Activated naive CD4-positive, alpha-beta T cell treated with anti-CD3 and anti-CD28 coated beads, Interleukin-2, amount 10 ng/mL, durations not matched to agents 7 days and 5 days (primary cell): ENCODE measurements at regions not wholly inside any gene's neighbourhood (a gene's known extent, or its start where the extent isn't known, plus 50 kb on each side); places are given as distances from the start of the nearest gene placed in this dataset.

Experiments
- CTCF ChIA-PET: fragments of 350-600 bp; sonication (Branson Sonifier 250); formaldehyde crosslinking; loops from one replicate; lab custom pipeline; 2021; ENCODE audit warnings: antibody characterized with exemption; lab: Charles Lee
- DNase-seq: peaks from one replicate; pipeline ENCODE4 v3.0.0-alpha.2; 2020
- H3K27ac Mint-ChIP-seq: one replicate; pipeline ENCODE4 v1.8.0; 2021; ENCODE audit warnings: mild to moderate bottlenecking, moderate library complexity, mixed read lengths
- H3K27me3 Mint-ChIP-seq: one replicate; pipeline ENCODE4 v1.8.0; 2021; ENCODE audit warnings: mild to moderate bottlenecking, mixed read lengths
- H3K36me3 Mint-ChIP-seq: one replicate; pipeline ENCODE4 v1.8.0; 2021; ENCODE audit warnings: mixed read lengths
- H3K4me1 Mint-ChIP-seq: one replicate; pipeline ENCODE4 v1.8.0; 2021; ENCODE audit warnings: mixed read lengths
- H3K4me3 Mint-ChIP-seq: one replicate; pipeline ENCODE4 v1.8.0; 2021; ENCODE audit warnings: mild to moderate bottlenecking, moderate library complexity, mixed read lengths
- H3K9me3 Mint-ChIP-seq: one replicate; pipeline ENCODE4 v1.8.0; 2021; ENCODE audit warnings: mixed read lengths

GRCh38 chr12:115064296-115064695 lies 380.3 kb upstream of the TBX3 start:
- no peaks in the 10 kb centered on the region for H3K9me3 Mint-ChIP-seq
- no peak for DNase-seq
- CTCF ChIA-PET, result no interaction called here
- H3K36me3 Mint-ChIP-seq, result no peaks in the 10 kb centered on the region
- H3K4me1 Mint-ChIP-seq, result no peaks in the 10 kb centered on the region
- H3K27me3 Mint-ChIP-seq, result no peaks in the 10 kb centered on the region
- H3K4me3 Mint-ChIP-seq, result no peak overlapping the region
- no peak overlapping the region for H3K27ac Mint-ChIP-seq

GRCh38 chr12:115062741-115063140 lies 378.8 kb upstream of the TBX3 start:
- H3K9me3 Mint-ChIP-seq, result no peaks in the 10 kb centered on the region
- H3K36me3 Mint-ChIP-seq, result no peaks in the 10 kb centered on the region
- H3K4me3 Mint-ChIP-seq, result no peak overlapping the region
- CTCF ChIA-PET, result no interaction called here
- no peak for DNase-seq
- no peaks in the 10 kb centered on the region for H3K4me1 Mint-ChIP-seq
- H3K27me3 Mint-ChIP-seq, result no peaks in the 10 kb centered on the region
- no peak overlapping the region for H3K27ac Mint-ChIP-seq

GRCh38 chr12:115060477-115061168 lies 376.6 kb upstream of the TBX3 start:
- Mint-ChIP-seq H3K27me3 (no peaks in the 10 kb centered on the region), H3K27ac (no peak overlapping the region), H3K9me3 (no peaks in the 10 kb centered on the region), H3K4me1 (no peaks in the 10 kb centered on the region), H3K4me3 (no peak overlapping the region), H3K36me3 (no peaks in the 10 kb centered on the region)
- CTCF ChIA-PET, result no interaction called here
- DNase-seq, result no peak

GRCh38 chr12:115057445-115057844 lies 373.5 kb upstream of the TBX3 start:
- no peak for DNase-seq
- Mint-ChIP-seq H3K27me3 (no peaks in the 10 kb centered on the region), H3K36me3 (no peaks in the 10 kb centered on the region), H3K9me3 (no peaks in the 10 kb centered on the region), H3K4me1 (no peaks in the 10 kb centered on the region), H3K4me3 (no peak overlapping the region), H3K27ac (no peak overlapping the region)
- CTCF ChIA-PET, result no interaction called here

- Mint-ChIP-seq H3K9me3 (no peaks in the 10 kb centered on the region), H3K4me3 (no peak overlapping the region), H3K27ac (no peak overlapping the region), H3K36me3 (no peaks in the 10 kb centered on the region), H3K27me3 (no peaks in the 10 kb centered on the region), H3K4me1 (no peaks in the 10 kb centered on the region)
- DNase-seq, result no peak
- CTCF ChIA-PET, result no interaction called here
These were observed 367.4 kb upstream of the TBX3 start for GRCh38 chr12:115051378-115051777.

GRCh38 chr12:115049614-115050013 lies 365.6 kb upstream of the TBX3 start:
- H3K4me1 Mint-ChIP-seq, result no peaks in the 10 kb centered on the region
- no peaks in the 10 kb centered on the region for H3K36me3 Mint-ChIP-seq
- no peak for DNase-seq
- CTCF ChIA-PET, result no interaction called here
- no peaks in the 10 kb centered on the region for H3K27me3 Mint-ChIP-seq
- H3K9me3 Mint-ChIP-seq, result no peaks in the 10 kb centered on the region
- H3K4me3 Mint-ChIP-seq, result no peak overlapping the region
- H3K27ac Mint-ChIP-seq, result no peak overlapping the region

GRCh38 chr12:115046805-115047204 lies 362.8 kb upstream of the TBX3 start:
- Mint-ChIP-seq H3K4me1 (no peaks in the 10 kb centered on the region), H3K36me3 (no peaks in the 10 kb centered on the region), H3K27ac (no peak overlapping the region), H3K9me3 (peaks cover 9% of the 10 kb centered on the region), H3K4me3 (no peak overlapping the region), H3K27me3 (no peaks in the 10 kb centered on the region)
- CTCF ChIA-PET, result no interaction called here
- DNase-seq, result no peak

- peaks cover 14% of the 10 kb centered on the region for H3K9me3 Mint-ChIP-seq
- CTCF ChIA-PET, result no interaction called here
- H3K36me3 Mint-ChIP-seq, result no peaks in the 10 kb centered on the region
- no peak overlapping the region for H3K4me3 Mint-ChIP-seq
- H3K27ac Mint-ChIP-seq, result no peak overlapping the region
- DNase-seq, result no peak
- no peaks in the 10 kb centered on the region for H3K27me3 Mint-ChIP-seq
- no peaks in the 10 kb centered on the region for H3K4me1 Mint-ChIP-seq
These were observed 360.1 kb upstream of the TBX3 start for GRCh38 chr12:115044073-115044472.

- Mint-ChIP-seq H3K27me3 (no peaks in the 10 kb centered on the region), H3K9me3 (peaks cover 14% of the 10 kb centered on the region), H3K36me3 (no peaks in the 10 kb centered on the region), H3K27ac (no peak overlapping the region), H3K4me3 (no peak overlapping the region), H3K4me1 (no peaks in the 10 kb centered on the region)
- no peak for DNase-seq
- CTCF ChIA-PET, result no interaction called here
These were observed 359.1 kb upstream of the TBX3 start for GRCh38 chr12:115043079-115043478.

GRCh38 chr12:115042341-115042740 lies 358.4 kb upstream of the TBX3 start:
- peaks cover 14% of the 10 kb centered on the region for H3K9me3 Mint-ChIP-seq
- H3K27me3 Mint-ChIP-seq, result no peaks in the 10 kb centered on the region
- H3K4me3 Mint-ChIP-seq, result no peak overlapping the region
- no peaks in the 10 kb centered on the region for H3K36me3 Mint-ChIP-seq
- H3K4me1 Mint-ChIP-seq, result no peaks in the 10 kb centered on the region
- no peak overlapping the region for H3K27ac Mint-ChIP-seq
- CTCF ChIA-PET, result no interaction called here
- DNase-seq, result no peak

- Mint-ChIP-seq H3K27ac (no peak overlapping the region), H3K9me3 (peaks cover 16% of the 10 kb centered on the region), H3K4me3 (no peak overlapping the region), H3K4me1 (no peaks in the 10 kb centered on the region), H3K27me3 (no peaks in the 10 kb centered on the region), H3K36me3 (no peaks in the 10 kb centered on the region)
- CTCF ChIA-PET, result no interaction called here
- DNase-seq, result no peak
These were observed 353.9 kb upstream of the TBX3 start for GRCh38 chr12:115037830-115038229.

GRCh38 chr12:115035535-115036107 lies 351.6 kb upstream of the TBX3 start:
- H3K27ac Mint-ChIP-seq, result no peak overlapping the region
- CTCF ChIA-PET, result no interaction called here

GRCh38 chr12:115032521-115032920 lies 348.5 kb upstream of the TBX3 start:
- Mint-ChIP-seq H3K27me3 (no peaks in the 10 kb centered on the region), H3K4me1 (no peaks in the 10 kb centered on the region), H3K4me3 (no peak overlapping the region), H3K36me3 (no peaks in the 10 kb centered on the region), H3K9me3 (peaks cover 12% of the 10 kb centered on the region), H3K27ac (no peak overlapping the region)
- no peak for DNase-seq
- CTCF ChIA-PET, result no interaction called here

More at GRCh38 chr12:115035535-115036107, 351.6 kb upstream of the TBX3 start:
- no peaks in the 10 kb centered on the region for H3K27me3 Mint-ChIP-seq
- H3K9me3 Mint-ChIP-seq, result peaks cover 9% of the 10 kb centered on the region
- H3K4me1 Mint-ChIP-seq, result no peaks in the 10 kb centered on the region
- DNase-seq, result no peak
- H3K4me3 Mint-ChIP-seq, result no peak overlapping the region
- no peaks in the 10 kb centered on the region for H3K36me3 Mint-ChIP-seq

- Mint-ChIP-seq H3K27ac (no peak overlapping the region), H3K9me3 (peaks cover 11% of the 10 kb centered on the region), H3K27me3 (no peaks in the 10 kb centered on the region), H3K4me1 (no peaks in the 10 kb centered on the region), H3K36me3 (no peaks in the 10 kb centered on the region), H3K4me3 (no peak overlapping the region)
- CTCF ChIA-PET, result no interaction called here
- no peak for DNase-seq
These were observed 346.0 kb upstream of the TBX3 start for GRCh38 chr12:115030017-115030416.

GRCh38 chr12:115024531-115024930 lies 340.6 kb upstream of the TBX3 start:
- Mint-ChIP-seq H3K36me3 (no peaks in the 10 kb centered on the region), H3K27me3 (no peaks in the 10 kb centered on the region), H3K4me1 (no peaks in the 10 kb centered on the region), H3K4me3 (no peak overlapping the region), H3K27ac (no peak overlapping the region), H3K9me3 (peaks cover 13% of the 10 kb centered on the region)
- DNase-seq, result no peak
- CTCF ChIA-PET, result no interaction called here
